H1 (cell line): ENCODE measurements at regions not wholly inside any gene's neighbourhood (a gene's known extent, or its start where the extent isn't known, plus 50 kb on each side); places are given as distances from the start of the nearest gene placed in this dataset.

Source experiments
- CTCF ChIA-PET: fragments of 300-600 bp; sonication (Branson Sonifier 250); formaldehyde crosslinking; loops from one replicate; lab custom pipeline; 2021; ENCODE audit not compliant: partially characterized antibody; lab: Charles Lee
- POLR2A ChIA-PET: fragments of 300-600 bp; sonication (Branson Sonifier 250); formaldehyde crosslinking; loops from one replicate; lab custom pipeline; 2021; ENCODE audit warnings: inconsistent platforms; ENCODE audit not compliant: partially characterized antibody; lab: Charles Lee
- DNase-seq, 2 experiments: peaks; one replicate each; pipeline versions ENCODE4 v3.0.0 to v3.0.0-alpha.2; 2010 to 2022; ENCODE audit warnings: low spot score in 2 of 2, low read depth in 1 of 2, mixed read lengths in 1 of 2
- FAIRE-seq: peaks from 2 replicates; lab custom pipeline; 2011; peaks lifted over from hg19 to GRCh38; lab: Jason Lieb, UNC
- H2AFZ ChIP-seq: 2 replicates; pipeline ENCODE4 v1.8.1; 2012; ENCODE audit warnings: low read length, inconsistent platforms
- H2AK5ac ChIP-seq: 2 replicates; pipeline ENCODE4 v1.6.1; 2013; ENCODE audit warnings: low read depth, low read length
- H2BK120ac ChIP-seq: replicated peaks from 2 replicates; pipeline ENCODE3; 2013; ENCODE audit warnings: low read depth, low read length, inconsistent platforms
- H2BK12ac ChIP-seq: 2 replicates; pipeline ENCODE4 v1.6.1; 2013; ENCODE audit warnings: low read depth, low read length
- H2BK15ac ChIP-seq: 2 replicates; pipeline ENCODE4 v1.6.1; 2013; ENCODE audit warnings: low read length
- H2BK20ac ChIP-seq: 2 replicates; pipeline ENCODE4 v1.6.1; 2013; ENCODE audit warnings: low read length
- H2BK5ac ChIP-seq: 2 replicates; pipeline ENCODE4 v1.6.1; 2013; ENCODE audit warnings: low read depth, low read length
- H3K14ac ChIP-seq: 2 replicates; pipeline ENCODE4 v1.6.1; 2013; ENCODE audit warnings: inconsistent platforms; ENCODE audit not compliant: insufficient read length
- H3K18ac ChIP-seq: 2 replicates; pipeline ENCODE4 v1.6.1; 2013; ENCODE audit warnings: low read length; ENCODE audit errors: extremely low read depth
- H3K23ac ChIP-seq: 2 replicates; pipeline ENCODE4 v1.6.1; 2013; ENCODE audit warnings: inconsistent platforms; ENCODE audit not compliant: insufficient read length
- H3K23me2 ChIP-seq: 2 replicates; pipeline ENCODE4 v1.6.1; 2013; ENCODE audit warnings: low read depth, low read length
- H3K27ac ChIP-seq: 2 replicates; pipeline ENCODE4 v1.6.1; 2011; ENCODE audit warnings: low read depth, low read length, inconsistent platforms
- H3K27me3 ChIP-seq, 4 experiments: replicated peaks in 1 of 4; 1 replicate in 1 of 4; 2 replicates in 3 of 4; pipeline versions ENCODE4 v1.6.1 to v1.8.1; 2011 to 2013; ENCODE audit warnings: low read length in 3 of 4, mild to moderate bottlenecking in 3 of 4, inconsistent platforms in 2 of 4, mixed read lengths in 2 of 4, moderate library complexity in 1 of 4; ENCODE audit not compliant: control insufficient read depth in 3 of 4, insufficient read depth in 3 of 4; ENCODE audit errors: extremely low read depth in 1 of 4
- H3K36me3 ChIP-seq, 4 experiments: 2 replicates each; pipeline versions ENCODE4 v1.6.1 to v1.8.1; 2011 to 2013; ENCODE audit warnings: mild to moderate bottlenecking in 4 of 4, low read length in 3 of 4, moderate library complexity in 2 of 4, control low read depth in 1 of 4, inconsistent platforms in 1 of 4; ENCODE audit not compliant: insufficient read depth in 4 of 4, control insufficient read depth in 2 of 4
- H3K4ac ChIP-seq: replicated peaks from 2 replicates; pipeline ENCODE3; 2013; ENCODE audit warnings: low read length, low read depth, mixed read lengths, inconsistent platforms; ENCODE audit not compliant: insufficient read length
- H3K4me1 ChIP-seq, 4 experiments: replicated peaks in 1 of 4; 1 replicate in 1 of 4; 2 replicates in 3 of 4; pipeline versions ENCODE4 v1.6.1 to v1.8.1; 2011 to 2013; ENCODE audit warnings: low read length in 3 of 4, inconsistent platforms in 2 of 4, mixed read lengths in 1 of 4; ENCODE audit not compliant: insufficient read depth in 4 of 4, control insufficient read depth in 3 of 4
- H3K4me2 ChIP-seq, 2 experiments: 2 replicates each; pipeline versions ENCODE4 v1.6.1 to v1.8.1; 2011 to 2013; ENCODE audit warnings: low read depth in 2 of 2, low read length in 2 of 2, control low read depth in 1 of 2, inconsistent platforms in 1 of 2, mild to moderate bottlenecking in 1 of 2; ENCODE audit not compliant: insufficient read depth in 1 of 2
- H3K4me3 ChIP-seq, 4 experiments: fragments of 200-600, 300-600 bp in 1 of 4; sonication (generic), shearing (Covaris generic), sonication (Bioruptor Twin) in 1 of 4; 2 replicates each; pipeline versions ENCODE4 v1.5.1 to v1.8.1; 2011 to 2016; ENCODE audit warnings: low read length in 4 of 4, low read depth in 3 of 4, control low read depth in 2 of 4, inconsistent platforms in 2 of 4, mild to moderate bottlenecking in 2 of 4, mixed read lengths in 1 of 4, moderate library complexity in 1 of 4; ENCODE audit not compliant: insufficient read depth in 2 of 4; ENCODE audit errors: extremely low read depth in 1 of 4
- H3K56ac ChIP-seq: replicated peaks from 2 replicates; pipeline ENCODE3; 2013; ENCODE audit warnings: low read depth, mild to moderate bottlenecking, mixed read lengths, low read length, inconsistent platforms; ENCODE audit not compliant: insufficient read length
- H3K79me1 ChIP-seq: 2 replicates; pipeline ENCODE4 v1.6.1; 2013; ENCODE audit warnings: low read depth, low read length, control low read depth
- H3K79me2 ChIP-seq, 2 experiments: 2 replicates each; pipeline versions ENCODE4 v1.6.1 to v1.8.1; 2012 to 2013; ENCODE audit warnings: low read length in 2 of 2, mild to moderate bottlenecking in 2 of 2, inconsistent platforms in 1 of 2; ENCODE audit not compliant: insufficient read depth in 2 of 2, control insufficient read depth in 1 of 2
- H3K9ac ChIP-seq, 4 experiments: replicated peaks in 1 of 4; 1 replicate in 1 of 4; 2 replicates in 3 of 4; pipeline versions ENCODE4 v1.6.1 to v1.8.1; 2011 to 2013; ENCODE audit warnings: low read depth in 3 of 4, low read length in 3 of 4, control low read depth in 2 of 4, mild to moderate bottlenecking in 2 of 4, moderate library complexity in 2 of 4, inconsistent platforms in 1 of 4; ENCODE audit errors: extremely low read depth in 1 of 4
- H3K9me3 ChIP-seq, 2 experiments: 2 replicates each; pipeline versions ENCODE4 v1.6.1 to v1.8.1; 2012 to 2013; ENCODE audit warnings: mild to moderate bottlenecking in 2 of 2, moderate library complexity in 2 of 2, control low read depth in 1 of 2, inconsistent platforms in 1 of 2, low read depth in 1 of 2, low read length in 1 of 2, mixed read lengths in 1 of 2; ENCODE audit not compliant: insufficient read depth in 2 of 2
- H4K20me1 ChIP-seq, 2 experiments: replicated peaks in 1 of 2; 2 replicates each; pipeline versions ENCODE3 to v1.8.1; 2011 to 2013; ENCODE audit warnings: inconsistent platforms in 2 of 2, low read length in 2 of 2, mild to moderate bottlenecking in 1 of 2; ENCODE audit not compliant: insufficient read depth in 2 of 2, control insufficient read depth in 1 of 2
- H4K5ac ChIP-seq: 2 replicates; pipeline ENCODE4 v1.6.1; 2013; ENCODE audit warnings: low read length, low read depth, mixed read lengths, inconsistent platforms; ENCODE audit not compliant: insufficient read length
- H4K8ac ChIP-seq: 2 replicates; pipeline ENCODE4 v1.8.0; 2013; ENCODE audit warnings: mild to moderate bottlenecking, moderate library complexity, low read length, inconsistent platforms; ENCODE audit not compliant: insufficient read depth; ENCODE audit errors: extremely low read depth
- H4K91ac ChIP-seq: replicated peaks from 2 replicates; pipeline ENCODE3; 2013; ENCODE audit warnings: low read length, mixed read lengths, inconsistent platforms; ENCODE audit not compliant: insufficient read length
- CBX8 ChIP-seq: fragments of 300-800, 300-1000 bp; sonication (generic); IDR thresholded peaks from 2 replicates; pipeline ENCODE4 v1.7.1; 2016; ENCODE audit warnings: low read depth, low read length, borderline replicate concordance
- CHD1 ChIP-seq: IDR thresholded peaks from 2 replicates; pipeline ENCODE4 v1.6.1; 2012; ENCODE audit warnings: low read depth, low read length, improper control_type of control experiment
- EZH2 ChIP-seq: fragments of 200-600 bp; sonication (generic); IDR thresholded peaks from 2 replicates; pipeline ENCODE4 v1.7.1; 2012; ENCODE audit warnings: low read depth, mild to moderate bottlenecking, moderate library complexity, low read length, inconsistent platforms; ENCODE audit not compliant: severe bottlenecking
- HDAC2 ChIP-seq, 2 experiments: fragments of 300-600 bp in 1 of 2; sonication (generic) in 1 of 2; IDR thresholded peaks; 2 replicates each; pipeline ENCODE4 v1.6.1; 2011 to 2012; ENCODE audit warnings: low read depth in 2 of 2, low read length in 2 of 2, mild to moderate bottlenecking in 2 of 2, moderate library complexity in 2 of 2, borderline replicate concordance in 1 of 2, inconsistent platforms in 1 of 2
- POLR2AphosphoS5 ChIP-seq: IDR thresholded peaks from 2 replicates; pipeline ENCODE4 v1.6.1; 2011; ENCODE audit warnings: low read depth, low read length
- RAD21 ChIP-seq, 2 experiments: IDR thresholded peaks in 1 of 2; conservative IDR thresholded peaks in 1 of 2; 2 replicates each; pipeline ENCODE4 v1.6.1; 2011; ENCODE audit warnings: low read depth in 2 of 2, low read length in 2 of 2, improper control_type of control experiment in 1 of 2, inconsistent platforms in 1 of 2, mild to moderate bottlenecking in 1 of 2, moderate library complexity in 1 of 2
- RBBP5 ChIP-seq: IDR thresholded peaks from 2 replicates; pipeline ENCODE4 v1.7.1; 2012; ENCODE audit warnings: low read depth, mild to moderate bottlenecking, inconsistent platforms, low read length, moderate library complexity, borderline replicate concordance
- SIX5 ChIP-seq: IDR thresholded peaks from 2 replicates; pipeline ENCODE4 v1.6.1; 2011; ENCODE audit warnings: mild to moderate bottlenecking, low read depth, low read length
- SP1 ChIP-seq: IDR thresholded peaks from 2 replicates; pipeline ENCODE4 v1.6.1; 2011; ENCODE audit warnings: low read depth, low read length
- SUZ12 ChIP-seq: fragments of 200-600 bp; sonication (generic); IDR thresholded peaks from 2 replicates; pipeline ENCODE4 v1.6.1; 2012; ENCODE audit warnings: mild to moderate bottlenecking, inconsistent platforms, low read length, moderate library complexity, mixed read lengths
- TAF1 ChIP-seq: IDR thresholded peaks from 2 replicates; pipeline ENCODE4 v1.6.1; 2011; ENCODE audit warnings: mild to moderate bottlenecking, low read depth, low read length
- TBP ChIP-seq: IDR thresholded peaks from 2 replicates; pipeline ENCODE4 v1.6.1; 2011; ENCODE audit warnings: low read depth, low read length, improper control_type of control experiment
- TEAD4 ChIP-seq: IDR thresholded peaks from 2 replicates; pipeline ENCODE4 v1.6.1; 2012; ENCODE audit warnings: low read depth, low read length, inconsistent platforms, mixed read lengths
- ZNF274 ChIP-seq: IDR thresholded peaks from 2 replicates; pipeline ENCODE4 v1.7.0; 2012; ENCODE audit warnings: low read length, borderline replicate concordance; ENCODE audit errors: extremely low read depth
- WGBS, 2 experiments: shearing (Covaris generic) in 1 of 2; methylation state at CpG; one replicate each; pipeline versions ENCODE4 v1.1.6 to v1.1.7; 2013 to 2015; ENCODE audit warnings: low lambda C conversion rate in 2 of 2, mixed read lengths in 2 of 2, inconsistent platforms in 1 of 2, low coverage in 1 of 2, missing lambda C conversion rate in 1 of 2; ENCODE audit not compliant: insufficient replicate concordance in 2 of 2, insufficient coverage in 1 of 2, insufficient read length in 1 of 2; ENCODE audit errors: extremely low coverage in 1 of 2, missing lambda C conversion rate in 1 of 2; 5-methylcytosine and 5-hydroxymethylcytosine counted together
- TF ChIP-seq, protein P1 (sequence below): IDR thresholded peaks from 2 replicates; pipeline ENCODE4 v1.6.1; 2011; ENCODE audit warnings: low read depth, mild to moderate bottlenecking, low read length; ENCODE audit not compliant: insufficient read depth

DNA sequence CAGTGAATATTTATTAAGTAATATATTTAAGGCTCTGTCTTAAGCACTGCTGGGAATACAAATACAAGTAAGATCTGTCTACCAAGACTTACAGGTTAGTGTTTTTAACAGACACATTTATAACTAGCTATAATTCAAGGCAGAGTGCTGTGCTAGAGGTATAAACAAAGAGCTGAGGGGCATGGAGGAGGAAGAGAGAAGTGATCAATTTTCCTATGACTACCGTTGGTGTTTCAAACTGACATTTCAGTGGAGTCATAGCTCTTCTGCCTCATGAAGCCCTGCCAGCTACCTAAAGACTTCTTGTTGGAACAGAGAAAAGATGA, 79.9 kb downstream of the CYB561 start:
- Histone ChIP-seq H3K4me2 (no peak overlapping the region), H4K8ac (no peak overlapping the region), H3K9me3 (no peaks in the 10 kb centered on the region), H3K4me1 (no peaks in the 10 kb centered on the region), H2BK5ac (no peak overlapping the region), H3K36me3 (no peaks in the 10 kb centered on the region), H3K18ac (no peak overlapping the region), H2BK15ac (no peak overlapping the region), H2BK20ac (no peak overlapping the region), H3K14ac (no peak overlapping the region), H2AK5ac (no peak overlapping the region), H3K79me1 (no peaks in the 10 kb centered on the region), H3K23ac (no peak overlapping the region), H4K5ac (no peak overlapping the region), H3K56ac (no peak overlapping the region), H2BK12ac (no peak overlapping the region), H3K79me2 (no peaks in the 10 kb centered on the region), H3K9ac (no peak overlapping the region), H3K4ac (no peak overlapping the region), H2BK120ac (no peak overlapping the region), H4K20me1 (no peaks in the 10 kb centered on the region), H3K4me3 (no peak overlapping the region), H3K27ac (no peak overlapping the region), H3K23me2 (no peaks in the 10 kb centered on the region), H3K27me3 (no peaks in the 10 kb centered on the region), H4K91ac (no peak overlapping the region), H2AFZ (no peak overlapping the region)
- DNase-seq, result no peak
- FAIRE-seq, result no peak
- ChIA-PET POLR2A (interaction anchor here (1.0 kb wide), 1 partner anchor 14 kb away, joined by 3 read pairs; no protein-coding TSS in a partner anchor), CTCF (interaction anchor here (1.2 to 1.4 kb wide), 2 partner anchors 8 to 35 kb away, joined by 3 to 5 read pairs; no protein-coding TSS in a partner anchor)
- WGBS, 2 experiments, result 88% methylated on average over 1 of the region's 1 CpG; no CpG with 5 or more reads in 1 of the 2 experiments
- no peak for TF ChIP-seq TBP
- TF ChIP-seq, protein P1, sequence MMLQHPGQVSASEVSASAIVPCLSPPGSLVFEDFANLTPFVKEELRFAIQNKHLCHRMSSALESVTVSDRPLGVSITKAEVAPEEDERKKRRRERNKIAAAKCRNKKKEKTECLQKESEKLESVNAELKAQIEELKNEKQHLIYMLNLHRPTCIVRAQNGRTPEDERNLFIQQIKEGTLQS, result no peak
- TF ChIP-seq RBBP5, result no peak
- no peak for TF ChIP-seq RAD21 (IDR thresholded peaks at IDR 0.05 in 1 of 2, conservative IDR thresholded peaks at IDR 0.05 in 1 of 2; ENCODE audit: low read depth in 2 of 2, low read length in 2 of 2)
- TF ChIP-seq POLR2AphosphoS5, result no peak
- TF ChIP-seq EZH2, result no peak
- no peak for TF ChIP-seq CHD1
- no peak for TF ChIP-seq SIX5
- no peak for TF ChIP-seq TAF1
- TF ChIP-seq ZNF274, result no peak
- no peak for TF ChIP-seq SUZ12
- no peak for TF ChIP-seq CBX8
- no peak for TF ChIP-seq TEAD4
- TF ChIP-seq SP1, result no peak
- no peak for TF ChIP-seq HDAC2 (IDR thresholded peaks at IDR 0.05; ENCODE audit: borderline replicate concordance in 1 of 2, low read depth in 2 of 2, low read length in 2 of 2)
